ENCODE measurements at regions not wholly inside any gene's neighbourhood (a gene's known extent, or its start where the extent isn't known, plus 50 kb on each side); places are given as distances from the start of the nearest gene placed in this dataset.

DNA sequence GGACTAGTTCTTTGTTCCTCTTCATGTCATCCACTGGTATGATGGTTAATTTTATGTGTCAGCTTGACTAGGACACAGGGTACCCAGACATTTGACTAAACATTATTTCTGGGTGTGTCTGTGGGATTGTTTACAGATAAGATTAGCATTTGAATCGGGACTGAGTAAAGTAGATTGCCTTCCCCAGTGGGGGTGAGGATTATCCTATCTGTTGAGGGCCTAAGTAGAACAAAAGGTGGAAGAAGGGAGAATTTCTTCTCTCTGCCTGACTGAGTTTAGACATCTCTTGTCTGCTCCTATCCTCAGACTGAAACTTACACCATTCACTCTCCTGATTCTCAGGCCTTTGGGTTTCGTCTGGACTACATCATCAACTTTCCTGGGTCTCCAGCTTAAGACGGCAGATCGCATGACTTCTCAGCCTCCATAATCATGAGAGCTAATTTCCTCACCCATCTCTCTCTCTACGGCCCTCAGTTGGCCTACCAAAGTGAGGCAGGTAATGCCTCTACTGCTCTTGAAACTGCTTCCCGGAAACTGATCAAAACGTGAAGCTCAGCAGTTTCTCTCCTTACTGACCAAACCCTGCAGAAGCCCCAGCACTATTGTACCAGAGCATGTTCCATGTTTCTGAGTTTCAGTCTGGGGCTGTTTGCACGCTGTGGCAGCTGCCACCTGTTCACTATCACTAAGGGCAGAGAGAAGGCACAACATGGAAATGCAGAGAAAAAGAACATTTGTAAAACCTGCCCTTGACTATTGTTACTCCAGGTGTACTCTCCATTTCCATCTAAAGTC is 95.4 kb downstream of the NXPE2 start:
- TF ChIP-seq, protein P1, sequence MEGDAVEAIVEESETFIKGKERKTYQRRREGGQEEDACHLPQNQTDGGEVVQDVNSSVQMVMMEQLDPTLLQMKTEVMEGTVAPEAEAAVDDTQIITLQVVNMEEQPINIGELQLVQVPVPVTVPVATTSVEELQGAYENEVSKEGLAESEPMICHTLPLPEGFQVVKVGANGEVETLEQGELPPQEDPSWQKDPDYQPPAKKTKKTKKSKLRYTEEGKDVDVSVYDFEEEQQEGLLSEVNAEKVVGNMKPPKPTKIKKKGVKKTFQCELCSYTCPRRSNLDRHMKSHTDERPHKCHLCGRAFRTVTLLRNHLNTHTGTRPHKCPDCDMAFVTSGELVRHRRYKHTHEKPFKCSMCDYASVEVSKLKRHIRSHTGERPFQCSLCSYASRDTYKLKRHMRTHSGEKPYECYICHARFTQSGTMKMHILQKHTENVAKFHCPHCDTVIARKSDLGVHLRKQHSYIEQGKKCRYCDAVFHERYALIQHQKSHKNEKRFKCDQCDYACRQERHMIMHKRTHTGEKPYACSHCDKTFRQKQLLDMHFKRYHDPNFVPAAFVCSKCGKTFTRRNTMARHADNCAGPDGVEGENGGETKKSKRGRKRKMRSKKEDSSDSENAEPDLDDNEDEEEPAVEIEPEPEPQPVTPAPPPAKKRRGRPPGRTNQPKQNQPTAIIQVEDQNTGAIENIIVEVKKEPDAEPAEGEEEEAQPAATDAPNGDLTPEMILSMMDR (IDR thresholded peaks at IDR 0.05; ENCODE audit: low read depth, low read length, missing input control), result no peak
- no peak for TF ChIP-seq FOXA1 (IDR thresholded peaks at IDR 0.05)
- TF ChIP-seq, protein P2, sequence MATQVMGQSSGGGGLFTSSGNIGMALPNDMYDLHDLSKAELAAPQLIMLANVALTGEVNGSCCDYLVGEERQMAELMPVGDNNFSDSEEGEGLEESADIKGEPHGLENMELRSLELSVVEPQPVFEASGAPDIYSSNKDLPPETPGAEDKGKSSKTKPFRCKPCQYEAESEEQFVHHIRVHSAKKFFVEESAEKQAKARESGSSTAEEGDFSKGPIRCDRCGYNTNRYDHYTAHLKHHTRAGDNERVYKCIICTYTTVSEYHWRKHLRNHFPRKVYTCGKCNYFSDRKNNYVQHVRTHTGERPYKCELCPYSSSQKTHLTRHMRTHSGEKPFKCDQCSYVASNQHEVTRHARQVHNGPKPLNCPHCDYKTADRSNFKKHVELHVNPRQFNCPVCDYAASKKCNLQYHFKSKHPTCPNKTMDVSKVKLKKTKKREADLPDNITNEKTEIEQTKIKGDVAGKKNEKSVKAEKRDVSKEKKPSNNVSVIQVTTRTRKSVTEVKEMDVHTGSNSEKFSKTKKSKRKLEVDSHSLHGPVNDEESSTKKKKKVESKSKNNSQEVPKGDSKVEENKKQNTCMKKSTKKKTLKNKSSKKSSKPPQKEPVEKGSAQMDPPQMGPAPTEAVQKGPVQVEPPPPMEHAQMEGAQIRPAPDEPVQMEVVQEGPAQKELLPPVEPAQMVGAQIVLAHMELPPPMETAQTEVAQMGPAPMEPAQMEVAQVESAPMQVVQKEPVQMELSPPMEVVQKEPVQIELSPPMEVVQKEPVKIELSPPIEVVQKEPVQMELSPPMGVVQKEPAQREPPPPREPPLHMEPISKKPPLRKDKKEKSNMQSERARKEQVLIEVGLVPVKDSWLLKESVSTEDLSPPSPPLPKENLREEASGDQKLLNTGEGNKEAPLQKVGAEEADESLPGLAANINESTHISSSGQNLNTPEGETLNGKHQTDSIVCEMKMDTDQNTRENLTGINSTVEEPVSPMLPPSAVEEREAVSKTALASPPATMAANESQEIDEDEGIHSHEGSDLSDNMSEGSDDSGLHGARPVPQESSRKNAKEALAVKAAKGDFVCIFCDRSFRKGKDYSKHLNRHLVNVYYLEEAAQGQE (IDR thresholded peaks at IDR 0.05), result no peak
- TF ChIP-seq, protein P3, sequence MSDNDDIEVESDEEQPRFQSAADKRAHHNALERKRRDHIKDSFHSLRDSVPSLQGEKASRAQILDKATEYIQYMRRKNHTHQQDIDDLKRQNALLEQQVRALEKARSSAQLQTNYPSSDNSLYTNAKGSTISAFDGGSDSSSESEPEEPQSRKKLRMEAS (IDR thresholded peaks at IDR 0.05), result no peak
- TF ChIP-seq JUND (IDR thresholded peaks at IDR 0.05), result no peak
- no peak for TF ChIP-seq GABPA (IDR thresholded peaks at IDR 0.05 in 1 of 2, conservative IDR thresholded peaks at IDR 0.05 in 1 of 2)
- TF ChIP-seq, protein P4, sequence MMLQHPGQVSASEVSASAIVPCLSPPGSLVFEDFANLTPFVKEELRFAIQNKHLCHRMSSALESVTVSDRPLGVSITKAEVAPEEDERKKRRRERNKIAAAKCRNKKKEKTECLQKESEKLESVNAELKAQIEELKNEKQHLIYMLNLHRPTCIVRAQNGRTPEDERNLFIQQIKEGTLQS (IDR thresholded peaks at IDR 0.05), result no peak
- no peak for TF ChIP-seq EGR1 (IDR thresholded peaks at IDR 0.05; ENCODE audit: low read depth in 2 of 2)
- TF ChIP-seq TAF1 (conservative IDR thresholded peaks at IDR 0.05), result no peak
- no peak for TF ChIP-seq RAD21 (IDR thresholded peaks at IDR 0.05)
